Activated CD4-positive, alpha-beta T cell treated with anti-CD3 and anti-CD28 coated beads, Interleukin-2, amount 50 U/mL, for 24 hours (primary cell): ENCODE measurements at regions not wholly inside any gene's neighbourhood (a gene's known extent, or its start where the extent isn't known, plus 50 kb on each side); places are given as distances from the start of the nearest gene placed in this dataset.
A peak's percentile ranks its signal among the peaks of the same experiment; 100 is the strongest.

Source experiments
- DNase-seq, 2 donors: peaks; one replicate each; pipeline ENCODE4 v3.0.0-alpha.2; 2020; ENCODE audit warnings: low read depth in 1 of 2, low spot score in 1 of 2

DNA sequence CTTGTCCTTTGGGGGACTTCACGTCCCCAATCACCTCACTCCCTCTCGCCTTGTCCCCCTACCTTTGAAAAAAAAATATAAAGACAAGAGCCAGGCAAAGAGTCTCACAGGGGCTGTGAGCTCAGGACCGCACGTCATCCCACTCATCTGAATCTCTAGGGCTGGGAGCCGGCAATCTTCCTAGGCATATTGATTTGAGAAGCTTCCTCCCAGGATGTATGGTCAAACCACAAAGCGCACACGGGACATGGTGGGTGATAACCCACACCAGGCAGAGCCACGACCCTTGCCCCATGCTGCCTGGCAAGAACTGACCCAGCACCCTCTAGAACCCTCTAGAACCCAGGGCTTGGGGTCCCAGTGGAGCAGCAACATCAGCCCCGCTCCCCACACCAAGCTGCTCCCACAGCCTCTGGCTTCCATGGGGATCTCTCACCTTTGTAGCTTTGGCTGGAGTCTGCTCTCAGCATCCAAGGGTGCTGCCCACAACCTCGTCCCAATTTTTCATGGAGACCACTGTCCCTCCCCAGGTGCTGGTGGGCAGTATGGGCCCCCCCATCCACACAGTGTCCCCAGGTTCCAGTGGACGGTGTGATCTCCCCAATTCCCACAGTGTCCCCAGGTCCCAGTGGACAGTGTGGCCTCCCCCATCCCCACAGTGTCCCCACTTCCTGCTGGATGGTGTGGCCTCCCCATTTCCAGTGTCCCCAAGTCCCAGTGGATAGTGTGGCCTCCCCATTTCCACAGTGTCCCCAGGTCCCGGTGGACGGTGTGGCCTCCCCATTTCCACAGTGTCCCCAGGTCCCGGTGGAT, 85.2 kb upstream of the FGF3 start:
- DNase-seq: no peak

DNA sequence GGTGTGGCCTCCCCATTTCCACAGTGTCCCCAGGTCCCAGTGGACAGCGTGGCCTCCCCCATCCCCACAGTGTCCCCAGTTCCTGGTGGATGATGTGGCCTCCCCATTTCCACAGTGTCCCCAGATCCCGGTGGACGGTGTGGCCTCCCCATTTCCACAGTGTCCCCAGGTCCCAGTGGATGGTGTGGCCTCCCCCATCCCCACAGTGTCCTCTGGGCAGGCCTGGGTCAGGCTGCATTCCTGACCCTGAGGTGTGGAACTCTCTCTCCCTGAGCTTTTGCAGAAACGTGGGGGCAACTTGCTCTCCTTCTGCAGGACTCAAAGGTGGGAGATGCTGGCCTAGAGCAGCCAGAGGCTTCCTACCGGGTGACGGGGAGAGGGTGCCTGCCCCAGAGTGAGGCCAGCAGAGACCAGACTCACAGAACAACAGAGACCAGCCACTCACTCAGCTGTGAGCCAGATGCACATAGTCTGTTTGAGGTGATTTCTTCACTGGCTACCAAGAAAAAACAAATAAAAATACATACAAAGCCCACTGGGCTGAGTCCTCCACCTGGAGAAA, 85.8 kb upstream of the FGF3 start:
- DNase-seq: no peak

GRCh38 chr11:69905611-69906452, 86.6 kb upstream of the FGF3 start:
- no peak for DNase-seq

- no peak for DNase-seq
Measured at GRCh38 chr11:69906453-69906907, 87.3 kb upstream of the FGF3 start.

- DNase-seq: no peak
Measured at GRCh38 chr11:69907611-69908010, 88.4 kb upstream of the FGF3 start.

DNA sequence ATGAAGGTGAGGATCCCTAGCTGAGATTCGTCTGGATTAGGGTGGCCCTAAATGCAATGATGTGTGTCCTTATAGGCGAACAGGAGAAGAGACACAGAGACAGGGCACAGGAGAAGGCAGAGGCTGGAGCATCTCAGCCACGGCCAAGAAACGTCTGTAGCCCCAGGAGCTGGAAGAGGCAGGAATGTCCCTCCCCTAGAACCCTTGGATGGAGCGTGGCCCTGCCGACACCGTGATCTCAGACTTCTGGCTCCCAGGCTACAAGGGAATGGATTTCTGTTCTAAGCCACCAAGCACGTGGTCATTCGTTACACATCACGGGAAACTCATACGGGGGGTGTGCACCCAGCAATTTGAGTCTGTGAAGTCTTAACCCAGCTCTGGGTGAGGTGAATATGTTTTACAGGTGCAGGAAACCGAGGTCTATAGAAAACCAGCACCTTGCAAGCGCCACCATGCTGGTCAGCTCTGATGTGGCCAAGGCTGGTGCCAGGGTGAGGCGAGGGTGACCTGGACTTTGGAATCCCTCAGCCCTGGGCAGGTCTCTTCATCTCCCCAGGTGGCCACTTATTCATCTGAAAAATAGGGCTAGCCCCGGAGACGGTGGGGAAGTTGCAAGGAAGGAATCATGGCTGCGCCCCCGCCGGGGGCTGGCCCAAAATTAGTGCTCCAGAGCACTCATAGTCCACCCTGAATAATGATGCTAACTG, 89.5 kb upstream of the FGF3 start:
- DNase-seq: no peak

DNA sequence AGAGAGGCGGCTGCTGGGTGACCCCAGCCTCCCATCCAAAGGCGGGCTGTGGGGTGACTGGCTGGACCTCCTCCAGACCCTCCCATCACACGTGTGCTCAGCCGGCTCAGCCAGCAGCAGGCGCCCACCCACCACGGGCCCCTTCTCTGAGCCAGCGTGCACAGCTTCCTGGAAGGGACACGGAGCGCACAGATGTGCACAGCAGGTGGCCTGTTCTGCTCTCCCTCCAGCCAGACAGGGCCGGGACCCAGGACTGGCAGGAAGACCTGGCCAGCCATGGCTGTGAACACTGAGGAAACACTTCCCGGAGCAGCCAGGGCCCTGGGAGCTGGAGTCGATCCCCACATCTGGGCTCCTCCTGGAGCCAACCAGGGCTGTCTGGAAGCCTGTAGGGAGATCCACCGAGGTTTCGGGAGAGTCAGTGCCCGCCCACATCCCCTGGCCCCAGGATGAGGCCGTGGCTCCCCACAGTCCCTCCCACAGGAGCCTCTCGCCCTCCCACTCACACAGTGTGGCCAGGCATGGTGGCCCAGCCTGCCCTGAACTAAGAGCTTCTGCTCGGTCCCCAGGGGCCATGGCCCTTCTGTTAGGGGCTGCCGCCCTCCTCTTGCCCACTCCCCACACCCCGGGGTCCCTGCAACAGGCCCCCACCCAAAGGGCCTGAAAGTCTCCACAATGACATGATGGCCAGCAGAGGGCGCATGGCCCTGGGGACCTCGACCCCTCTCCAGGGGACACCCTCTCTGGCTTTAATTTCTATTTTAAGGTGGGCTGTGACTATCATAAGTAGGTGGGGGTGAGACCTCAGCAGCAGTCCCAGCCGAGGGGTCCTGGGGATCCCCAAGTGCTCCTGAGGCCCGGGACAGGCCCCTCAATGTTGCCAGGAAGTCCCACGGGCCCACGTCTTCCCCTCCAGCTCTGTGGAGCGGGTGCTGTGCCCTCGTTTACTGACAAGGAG, 90.6 kb upstream of the FGF3 start:
- no peak for DNase-seq

DNA sequence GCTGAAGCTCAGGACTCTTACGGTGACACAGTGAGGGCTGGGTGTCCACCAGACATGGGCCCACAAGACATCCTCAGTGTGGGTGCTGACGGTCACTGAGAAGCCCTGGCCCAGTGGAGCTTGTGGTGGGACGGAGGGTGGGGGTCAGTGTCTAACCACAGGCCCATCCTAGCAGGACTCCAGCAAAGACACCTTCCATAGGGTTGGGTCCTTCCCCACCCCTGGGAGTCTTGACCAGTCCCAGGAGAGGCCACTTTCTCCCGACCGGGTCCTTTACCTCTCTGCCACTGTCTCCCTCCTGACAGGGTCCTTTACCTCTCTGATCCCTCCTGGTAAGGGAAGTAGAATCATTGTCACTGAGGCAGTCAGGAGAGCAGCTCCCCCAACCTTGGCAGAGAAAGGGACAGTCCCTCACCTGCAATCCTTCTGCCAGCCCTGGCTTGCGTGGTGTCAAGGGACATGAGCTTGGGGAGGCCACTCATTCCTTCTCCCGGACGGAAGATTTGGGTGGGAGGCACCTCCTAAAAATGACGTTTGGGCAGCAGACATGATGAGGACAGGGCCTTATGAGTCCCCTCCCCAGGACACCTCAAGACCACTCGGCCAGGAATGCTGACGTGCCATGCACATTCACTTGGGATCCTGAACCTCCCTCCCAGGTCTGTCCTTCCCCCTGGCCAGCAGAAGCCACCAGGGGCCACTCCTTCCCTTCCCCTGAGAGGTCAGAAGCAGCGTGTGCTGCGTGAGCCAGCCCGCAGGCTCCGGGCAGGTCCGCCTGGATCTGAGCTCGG, 91.5 kb upstream of the FGF3 start:
- no peak for DNase-seq

GRCh38 chr11:69911310-69912160, 92.3 kb upstream of the FGF3 start:
- no peak for DNase-seq

GRCh38 chr11:69912161-69912910, 93.1 kb upstream of the FGF3 start:
- no peak for DNase-seq

DNA sequence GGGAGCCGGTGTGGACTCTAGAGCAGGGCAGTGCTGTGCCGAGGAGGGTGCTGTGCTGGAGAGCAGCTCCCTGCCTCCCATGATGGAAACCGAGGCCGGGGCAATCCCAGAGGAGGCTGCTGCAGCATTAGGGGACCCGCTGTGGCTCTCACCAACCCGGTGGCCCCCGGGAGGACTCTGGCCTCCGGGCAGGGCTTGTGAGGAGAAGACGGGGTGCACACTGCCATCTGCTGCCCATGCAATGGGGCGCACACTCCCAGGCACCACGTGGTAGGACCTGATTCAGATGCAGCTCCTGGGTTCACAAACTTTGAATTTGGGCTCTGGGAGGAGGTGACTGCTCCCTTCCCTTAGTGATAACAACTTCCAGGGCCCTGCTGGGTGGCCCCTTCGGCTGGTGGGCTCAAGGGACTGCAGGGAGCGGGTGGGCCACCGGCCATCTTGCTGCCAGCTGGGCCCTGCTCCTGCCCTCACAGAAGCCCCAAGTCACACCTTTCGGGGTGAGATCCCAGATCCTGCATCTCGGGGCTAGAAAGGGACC, 93.8 kb upstream of the FGF3 start:
- no peak for DNase-seq

DNA sequence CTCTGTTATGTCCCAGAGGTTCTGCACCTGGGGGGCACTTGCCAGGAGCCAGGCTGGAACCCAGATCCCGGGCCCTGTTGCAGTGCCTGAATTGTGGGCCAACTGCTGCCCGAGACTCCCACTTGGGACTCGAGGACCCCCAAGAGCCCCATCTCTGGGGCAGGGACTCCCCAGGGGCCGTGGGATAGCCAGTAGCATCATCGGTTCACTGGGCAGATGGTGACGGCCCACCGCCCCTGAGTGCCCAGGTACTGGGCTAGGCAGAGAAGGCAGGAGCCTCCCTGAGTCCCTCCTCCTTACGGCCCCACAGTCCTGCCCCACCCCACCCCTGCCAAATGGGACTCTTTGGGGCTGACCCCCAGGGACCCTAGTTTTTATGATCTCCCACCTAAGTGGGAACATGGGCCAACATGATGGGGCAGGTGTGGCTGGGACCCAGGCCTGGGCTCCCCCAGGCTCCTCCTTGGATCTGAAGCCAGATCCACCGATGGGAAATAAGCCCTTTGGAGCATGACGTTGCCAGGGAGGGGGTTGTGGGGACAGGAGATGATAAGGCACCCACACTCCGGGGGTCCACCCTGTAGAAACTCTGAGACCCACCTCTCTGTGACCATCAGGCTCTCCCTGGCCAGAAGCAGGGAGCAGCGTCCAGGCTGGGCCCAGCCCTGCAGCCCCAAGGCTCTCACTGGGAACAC, 94.5 kb upstream of the FGF3 start:
- no peak for DNase-seq

DNA sequence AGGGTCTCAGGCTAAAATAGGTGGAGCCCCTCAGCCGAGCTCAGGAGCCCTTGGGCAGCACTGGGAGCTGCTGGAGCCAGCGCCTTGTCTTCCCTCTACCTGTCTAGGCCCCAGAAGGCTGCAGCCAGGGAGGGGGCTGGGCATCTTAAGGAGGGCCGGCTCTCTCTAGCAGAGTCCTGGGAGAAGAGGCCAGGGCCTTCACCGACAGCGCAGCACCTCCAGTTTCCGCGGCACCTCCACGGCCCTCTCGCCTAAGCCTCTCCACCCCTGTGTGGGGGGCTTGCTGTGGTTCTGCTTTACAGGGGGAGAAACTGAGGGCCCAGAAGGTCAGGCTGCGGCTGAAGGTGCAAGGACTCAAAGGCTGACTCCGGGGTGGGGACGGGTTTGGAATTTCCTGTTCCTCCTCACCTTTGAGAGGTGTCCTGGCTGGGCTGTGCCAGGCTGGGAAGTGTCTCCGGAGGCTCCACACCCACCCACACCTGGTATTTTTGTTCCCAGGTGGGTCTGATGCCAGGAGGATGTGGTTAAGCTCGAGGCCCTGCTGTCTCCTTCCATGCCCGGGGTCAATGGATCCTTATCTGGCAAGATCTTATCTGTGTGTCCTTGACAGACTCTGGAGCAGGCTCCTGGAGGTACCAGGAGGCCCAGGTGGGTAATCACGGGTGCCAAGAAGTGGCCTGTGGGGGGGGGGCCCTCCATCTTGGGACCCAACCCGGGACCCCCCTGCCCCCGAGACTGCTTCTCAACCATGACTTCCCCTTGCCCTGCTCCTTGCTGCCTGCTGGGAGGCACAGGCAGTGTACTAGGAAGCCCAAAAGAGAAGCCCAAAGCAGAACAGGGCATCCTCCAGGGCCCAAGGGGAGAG, 95.3 kb upstream of the FGF3 start:
- no peak for DNase-seq

DNA sequence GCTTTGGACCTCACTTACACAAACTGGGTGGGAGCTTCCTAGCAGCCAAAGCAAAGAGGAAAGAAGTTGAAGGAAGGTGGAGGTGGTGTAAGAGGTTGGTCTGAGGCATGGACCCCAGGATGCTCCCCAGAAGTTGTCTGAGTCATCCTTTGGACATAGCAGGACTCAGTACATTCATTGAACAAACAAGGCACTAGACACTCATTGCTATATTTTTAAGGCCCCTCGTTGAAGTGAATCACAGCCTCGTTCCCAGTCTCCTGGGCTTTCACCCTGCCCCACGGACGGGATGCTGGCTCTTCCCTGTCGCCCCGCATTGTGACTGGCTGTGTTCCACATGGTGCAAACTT, 95.9 kb upstream of the FGF3 start:
- DNase-seq: no peak

DNA sequence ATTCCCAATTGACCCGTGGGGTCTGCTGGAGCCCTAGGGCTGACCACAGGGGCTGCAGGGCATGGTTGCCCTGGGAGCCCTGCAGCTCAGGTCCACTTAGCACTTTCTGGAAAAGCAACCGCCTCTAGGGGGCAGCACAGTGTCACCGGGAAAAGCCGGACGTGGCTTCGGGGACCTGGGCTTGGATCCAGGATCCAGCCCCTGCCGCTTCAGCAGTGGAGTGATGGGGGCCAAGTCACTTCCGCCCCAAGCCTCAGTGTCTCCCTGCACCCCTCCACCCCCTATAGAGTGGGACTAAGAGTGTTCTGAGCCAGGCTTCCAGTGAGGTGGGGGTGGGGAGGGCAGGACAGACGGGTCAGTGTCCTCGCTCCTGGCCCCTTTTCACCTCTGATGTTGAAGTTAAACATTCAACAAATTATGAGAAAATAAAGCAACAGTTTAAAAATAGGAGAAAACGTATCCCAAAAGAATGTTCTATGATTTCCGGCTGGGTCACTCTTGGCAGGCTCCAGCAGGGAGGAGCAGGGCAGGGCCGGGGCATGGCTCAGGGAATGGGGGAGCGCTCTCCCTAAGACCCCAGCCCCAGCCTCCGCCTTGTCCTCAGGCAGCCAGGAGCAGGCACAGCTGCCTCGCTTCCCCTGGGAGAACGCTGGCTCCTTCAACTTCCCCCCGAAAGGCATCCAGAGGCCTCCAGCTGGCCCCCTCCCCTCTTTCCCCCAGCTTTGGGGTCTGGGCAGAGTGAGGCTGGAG, 96.5 kb upstream of the FGF3 start:
- DNase-seq: peak; percentile 15 to 16
